ENCODE measurements at regions not wholly inside any gene's neighbourhood (a gene's known extent, or its start where the extent isn't known, plus 50 kb on each side); places are given as distances from the start of the nearest gene placed in this dataset.

DNA sequence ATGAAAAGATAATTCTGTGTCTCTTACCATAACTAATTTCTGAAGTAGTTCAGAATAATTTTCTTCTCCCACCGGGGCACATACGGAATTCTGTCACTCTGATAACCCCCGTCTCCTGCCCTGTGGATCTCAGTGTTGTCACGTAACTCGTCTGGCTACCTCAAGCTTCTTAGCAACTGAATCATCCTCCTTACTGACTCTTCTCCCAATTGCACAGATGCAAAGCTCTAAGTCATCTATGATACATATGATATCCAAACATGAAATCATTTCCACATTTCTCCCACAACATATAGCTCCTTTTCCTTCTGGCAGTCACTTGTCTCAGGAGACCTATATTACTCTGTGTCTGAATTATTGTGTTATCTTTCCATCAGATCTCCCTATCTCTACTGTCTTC, 1043.1 kb upstream of the TENM3 start:
- DNase-seq: no peak

DNA sequence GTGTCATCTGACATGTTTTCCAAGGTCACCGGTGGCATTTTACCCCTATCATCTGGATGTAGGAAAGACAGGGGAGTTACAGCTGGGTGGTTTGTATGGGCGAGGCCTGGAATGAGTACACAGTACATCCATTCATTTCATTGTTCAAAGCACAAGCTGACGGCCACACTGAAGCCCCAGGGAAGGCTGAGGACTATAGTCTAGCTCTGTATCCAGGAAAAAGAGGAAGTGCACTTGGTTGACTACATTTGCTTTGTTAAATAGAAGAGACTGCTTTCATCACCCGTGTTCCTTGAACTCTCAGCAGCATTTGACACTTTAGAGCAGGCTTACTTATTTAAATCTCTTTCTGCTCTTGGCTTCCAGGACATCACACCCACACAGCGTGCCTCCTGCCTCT, 1041.0 kb upstream of the TENM3 start:
- DNase-seq: no peak

DNA sequence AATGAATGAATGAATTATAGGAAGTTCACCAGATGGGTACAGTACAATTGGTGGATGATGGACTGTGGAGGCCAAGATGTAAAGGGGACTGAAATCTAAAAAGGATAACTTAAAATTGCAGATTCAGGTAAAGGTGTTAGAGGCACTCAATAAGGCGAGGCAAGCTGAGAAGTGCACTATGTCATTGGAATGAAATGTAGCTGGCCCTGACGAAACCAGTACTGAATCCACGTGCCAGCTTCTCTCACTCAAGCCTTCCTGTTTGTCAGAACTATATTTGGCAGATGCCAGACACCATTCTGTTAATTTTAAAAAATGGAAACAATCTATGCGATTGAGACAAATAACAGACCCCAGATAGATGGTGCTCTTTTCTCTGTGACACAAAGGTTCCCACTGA, 1039.1 kb upstream of the TENM3 start:
- no peak for DNase-seq

DNA sequence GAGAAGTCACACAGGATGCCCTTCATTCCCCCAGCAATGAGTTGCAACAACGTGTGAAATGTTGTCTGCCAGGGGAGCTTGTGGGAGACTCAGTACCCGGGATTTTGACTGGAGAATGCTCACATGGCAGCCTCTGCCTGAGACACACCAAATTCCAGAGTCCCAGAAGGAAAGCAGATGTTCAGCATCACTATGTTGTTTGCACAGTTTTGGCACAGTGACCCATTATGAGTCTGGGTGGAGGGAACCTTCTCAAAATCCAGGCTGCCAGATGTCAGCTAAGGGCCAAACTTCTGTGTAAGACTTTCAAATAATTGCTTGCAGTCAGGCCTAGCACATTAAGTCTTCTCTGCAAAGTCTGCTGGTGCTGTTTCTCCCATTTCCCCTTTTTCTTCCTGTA, 1029.7 kb upstream of the TENM3 start:
- DNase-seq: no peak

DNA sequence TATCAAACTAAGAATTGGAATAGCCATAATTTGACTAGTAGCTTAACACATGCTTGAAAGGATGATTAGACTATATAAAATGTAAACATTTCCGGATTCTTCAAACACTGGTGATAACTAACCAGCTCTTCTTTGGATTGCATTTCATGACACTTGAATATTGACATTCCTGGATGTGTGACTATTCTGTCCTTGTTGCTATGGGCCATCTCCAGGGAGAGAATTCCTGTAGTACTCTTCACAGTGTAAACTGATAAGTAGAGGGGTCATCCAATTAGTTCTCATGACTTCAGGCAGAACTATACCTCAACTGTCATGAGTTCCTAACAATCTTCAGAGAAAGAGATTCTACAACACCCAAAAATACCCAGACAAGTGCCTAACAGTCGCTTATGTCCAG, 1026.7 kb upstream of the TENM3 start:
- no peak for DNase-seq

DNA sequence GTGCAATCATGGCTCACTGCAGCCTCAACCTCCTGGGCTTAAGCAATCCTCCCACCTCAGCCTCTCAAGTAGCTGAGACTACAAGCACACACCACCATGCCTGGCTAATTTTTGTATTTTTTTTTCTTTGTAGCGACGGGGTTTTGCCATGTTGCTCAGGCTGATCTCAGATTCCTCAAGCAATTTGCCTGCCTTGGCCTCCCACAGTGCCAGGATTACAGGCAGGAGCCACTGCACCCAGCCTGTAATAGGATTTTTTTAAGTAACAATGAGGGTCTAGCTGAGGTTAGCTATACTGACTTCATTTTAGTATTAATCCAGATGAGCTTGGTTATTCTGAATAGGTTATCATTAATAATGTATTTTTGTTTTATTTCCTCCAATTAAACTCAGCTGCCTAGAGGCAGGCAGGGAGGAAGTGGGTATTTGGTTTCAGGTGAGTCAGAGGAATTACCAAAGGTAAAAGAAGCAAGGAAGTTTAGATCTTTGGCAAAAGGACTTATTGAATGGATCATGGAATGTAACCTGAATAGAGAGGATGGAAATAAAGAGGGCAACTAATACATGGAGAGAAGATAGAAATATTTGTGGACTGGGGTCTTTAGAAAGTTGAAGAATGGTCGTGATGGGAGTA, 1023.3 kb upstream of the TENM3 start:
- DNase-seq: no peak

DNA sequence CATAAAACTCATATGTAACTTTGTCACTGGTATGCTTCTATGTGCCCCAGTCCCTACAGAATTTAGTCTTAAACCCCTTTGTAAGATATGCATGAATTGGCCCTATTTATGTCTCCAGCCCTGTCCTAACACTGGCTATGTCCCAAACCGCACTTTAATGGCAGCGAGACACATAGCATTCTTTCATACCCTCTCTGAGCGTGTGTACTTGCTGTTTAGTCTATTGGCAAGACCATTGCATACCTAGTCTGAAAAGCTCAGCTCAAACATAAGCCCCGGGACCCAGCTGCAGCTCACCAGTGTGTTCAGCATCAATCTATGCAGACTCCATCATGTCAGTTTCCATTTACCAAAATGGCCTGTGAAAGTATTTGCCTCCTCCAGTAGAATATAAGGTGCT, 1018.4 kb upstream of the TENM3 start:
- DNase-seq: no peak

DNA sequence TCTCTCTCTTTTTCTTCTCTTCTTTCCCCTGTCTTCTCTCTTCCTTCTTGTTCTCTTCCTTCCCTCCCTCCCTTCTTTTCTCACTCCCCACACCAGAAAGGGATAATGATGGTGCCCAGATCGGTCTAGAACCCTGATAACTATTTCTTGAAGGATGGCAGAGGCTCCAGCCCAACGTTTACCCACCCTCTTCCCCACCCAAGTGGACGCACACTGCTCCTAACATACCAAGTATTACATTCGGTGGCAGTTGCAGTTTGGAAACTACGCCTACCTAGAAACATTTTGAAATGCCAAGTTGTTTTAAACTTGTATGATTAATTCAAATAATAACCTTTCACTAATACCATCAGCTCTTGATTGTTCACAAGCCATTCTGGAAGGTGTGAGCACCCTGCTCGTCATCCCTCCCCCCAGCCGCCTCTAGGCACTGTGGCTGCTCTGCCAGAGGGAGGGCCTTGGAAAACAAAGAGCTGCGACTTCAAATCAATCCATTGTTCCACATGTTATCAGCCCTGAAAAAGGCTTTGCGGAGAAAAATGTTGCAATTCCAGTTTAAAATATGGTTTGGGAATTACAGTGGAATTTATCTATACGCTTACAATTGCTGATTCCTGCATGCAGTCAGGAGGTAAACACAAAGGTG, 1017.5 kb upstream of the TENM3 start:
- no peak for DNase-seq

DNA sequence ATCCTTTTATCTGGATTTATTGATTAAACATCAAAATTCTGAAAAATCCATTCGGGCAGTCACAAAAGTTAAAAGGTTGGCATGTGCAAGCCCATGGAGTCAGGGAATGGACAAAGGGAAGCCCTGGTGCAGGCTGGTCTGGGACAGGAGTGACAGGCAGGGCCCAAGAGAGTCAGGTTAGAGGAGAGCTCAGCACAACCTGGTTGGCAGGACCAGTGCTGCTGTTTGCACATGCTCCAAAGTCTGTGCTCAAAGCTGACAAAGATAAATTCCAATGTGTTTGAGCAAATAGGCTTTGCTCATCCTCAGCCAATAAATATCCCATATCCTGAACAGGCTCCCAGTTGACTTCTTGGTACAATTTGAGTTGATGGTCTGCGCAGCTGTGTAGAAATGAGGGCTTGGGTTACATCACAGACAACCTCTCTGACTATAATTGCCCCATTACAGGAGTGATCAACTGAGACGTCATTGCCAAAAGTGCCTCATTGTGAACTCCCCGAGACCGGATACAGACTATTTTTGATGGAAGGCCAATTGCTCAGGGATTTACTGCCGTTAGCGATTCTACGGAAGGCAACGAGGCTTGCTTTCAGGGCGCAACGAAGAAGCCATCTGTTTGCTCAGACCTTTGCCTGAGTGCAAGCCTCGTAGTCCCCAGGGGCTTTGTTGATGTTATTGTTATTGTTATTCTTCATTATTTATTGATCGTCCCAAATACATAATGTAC, 1008.1 kb upstream of the TENM3 start:
- no peak for DNase-seq

DNA sequence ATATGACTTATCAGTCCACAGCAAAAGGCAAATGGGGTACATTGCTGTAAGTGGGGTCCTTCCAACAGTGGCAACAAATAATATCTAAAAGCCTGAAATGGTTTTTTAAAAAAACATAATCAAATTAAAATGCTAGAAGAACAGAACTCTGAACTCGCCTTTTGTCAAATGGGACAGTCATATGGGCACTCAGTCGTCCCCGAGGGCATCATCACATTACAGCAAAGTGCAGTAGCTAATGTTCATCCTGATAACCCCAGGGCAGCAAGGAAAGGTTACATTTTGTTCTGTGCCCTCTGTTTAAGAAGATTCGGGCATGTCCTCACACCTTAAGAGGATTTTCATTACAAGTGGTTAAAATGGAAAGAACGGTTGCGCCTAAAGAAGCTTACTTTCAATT, 997.9 kb upstream of the TENM3 start:
- DNase-seq: no peak

DNA sequence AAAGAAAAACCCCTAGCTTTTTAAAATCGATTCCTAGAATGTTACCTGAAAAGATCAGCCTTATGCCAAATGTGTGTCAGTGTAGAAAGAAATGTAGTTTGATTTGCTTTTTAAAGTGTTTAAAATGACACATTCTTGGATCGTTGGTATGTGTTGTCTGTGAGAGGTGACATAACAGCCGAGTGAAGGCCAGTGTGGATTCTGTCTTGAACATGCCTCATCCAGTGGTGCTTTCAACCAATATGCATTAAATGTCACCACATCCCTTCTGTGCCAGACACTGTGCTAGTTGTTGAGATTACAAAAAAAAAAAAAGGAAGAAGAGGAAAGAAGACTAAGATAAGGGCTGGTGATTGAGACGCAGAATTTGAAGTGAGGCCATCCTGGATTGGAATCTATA, 994.2 kb upstream of the TENM3 start:
- no peak for DNase-seq

DNA sequence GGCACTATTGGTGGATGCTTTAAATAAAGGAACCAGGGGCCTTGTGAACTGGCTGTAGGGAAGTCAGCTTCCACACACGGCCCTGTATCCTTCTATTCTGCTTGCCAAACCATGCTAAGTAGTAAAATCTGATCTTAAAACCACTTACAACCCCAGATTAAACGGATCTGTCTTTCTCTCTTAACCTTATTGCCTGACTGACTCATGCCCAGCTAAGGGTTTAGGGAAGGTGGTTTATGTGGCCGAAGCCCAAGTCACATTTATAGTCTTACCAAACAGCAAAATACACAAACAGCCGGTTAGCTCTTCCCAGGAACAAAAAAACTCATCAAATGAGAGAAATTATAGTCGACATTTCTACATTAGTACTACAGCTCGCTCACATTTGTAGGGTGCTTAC, 988.4 kb upstream of the TENM3 start:
- no peak for DNase-seq

DNA sequence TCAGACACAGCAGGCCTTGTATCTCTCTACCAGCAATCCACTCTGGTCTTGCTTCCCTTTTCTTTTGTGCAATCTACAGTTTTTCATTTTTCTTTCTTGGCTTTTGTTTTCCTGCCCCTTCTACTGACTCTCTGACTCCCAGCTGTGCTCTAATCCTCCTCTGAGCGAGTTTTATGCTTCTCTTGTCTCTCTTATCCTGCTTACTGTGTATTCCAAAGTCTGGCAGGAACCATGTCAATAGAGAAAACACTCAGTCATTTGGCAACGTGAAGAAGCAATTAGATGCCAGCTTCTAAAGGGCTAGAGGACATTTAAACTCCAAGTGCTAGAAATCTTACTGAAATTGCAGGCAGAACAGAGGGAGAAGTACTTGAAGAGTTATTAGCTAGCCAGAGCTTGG, 984.6 kb upstream of the TENM3 start:
- no peak for DNase-seq

DNA sequence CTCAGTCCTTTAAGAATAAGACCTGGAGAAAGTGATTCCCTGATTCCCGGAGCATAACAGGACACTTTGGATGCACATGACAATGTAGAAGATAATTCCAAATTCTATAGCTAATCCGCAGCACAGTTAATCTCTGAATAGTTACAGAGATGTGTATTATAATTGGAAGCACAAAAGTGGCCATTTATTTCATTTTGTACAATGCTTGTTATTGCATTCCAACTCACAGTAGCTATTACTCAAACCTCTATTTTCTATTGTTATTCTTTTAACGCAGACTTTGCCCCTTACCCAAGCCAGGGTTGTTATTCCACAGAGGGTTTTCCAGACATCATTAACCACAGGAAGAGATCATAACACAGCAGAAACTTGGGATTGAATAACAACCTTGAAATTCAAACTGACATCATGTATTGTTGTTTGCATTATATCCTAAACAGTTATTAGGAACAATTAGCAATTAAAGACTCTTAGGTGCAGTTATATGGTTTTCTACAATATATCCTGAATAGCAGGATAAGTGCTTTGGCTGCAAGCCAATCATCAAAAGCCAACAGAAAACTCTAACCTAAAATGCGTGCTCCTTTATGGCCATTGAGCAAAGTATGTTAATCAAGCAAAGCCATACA, 984.0 kb upstream of the TENM3 start:
- DNase-seq: no peak

DNA sequence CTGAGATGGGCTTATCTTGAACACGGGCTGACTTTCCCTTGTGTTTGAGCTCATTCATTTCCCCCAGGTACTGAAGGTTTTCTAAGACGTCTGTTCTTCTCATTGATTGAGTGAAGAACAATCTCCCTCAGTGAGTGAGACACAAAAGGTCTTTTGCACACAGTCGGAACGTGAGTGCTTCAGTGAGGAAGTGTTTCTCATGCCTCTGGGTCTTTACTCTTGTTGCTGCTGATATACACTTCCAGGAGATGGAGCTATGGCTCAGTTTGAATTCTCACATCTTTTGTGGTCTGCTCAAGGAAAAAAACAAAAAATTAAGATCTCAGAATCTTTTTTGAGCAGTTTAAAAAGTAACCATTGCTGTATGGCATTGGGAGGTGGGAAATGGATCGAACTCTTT, 981.9 kb upstream of the TENM3 start:
- no peak for DNase-seq

DNA sequence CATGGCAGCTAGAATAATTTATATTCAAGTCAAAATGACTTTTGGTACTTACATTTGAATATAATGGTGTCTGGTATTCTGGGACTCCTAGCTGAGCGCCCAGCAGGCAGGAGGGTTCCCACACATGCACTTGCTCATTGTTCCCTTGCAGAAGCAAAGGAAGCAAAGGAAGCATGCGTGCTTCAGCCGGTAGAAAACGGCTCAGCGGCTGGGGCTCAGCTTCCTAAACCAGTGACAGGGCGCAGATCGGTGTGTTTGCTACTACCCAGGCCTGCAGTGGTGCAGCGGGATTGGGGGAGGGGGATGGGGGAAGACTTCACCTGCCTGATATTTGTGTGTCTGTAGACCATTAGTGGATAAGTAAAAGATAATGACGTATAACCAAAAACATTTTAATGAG, 978.3 kb upstream of the TENM3 start:
- no peak for DNase-seq

DNA sequence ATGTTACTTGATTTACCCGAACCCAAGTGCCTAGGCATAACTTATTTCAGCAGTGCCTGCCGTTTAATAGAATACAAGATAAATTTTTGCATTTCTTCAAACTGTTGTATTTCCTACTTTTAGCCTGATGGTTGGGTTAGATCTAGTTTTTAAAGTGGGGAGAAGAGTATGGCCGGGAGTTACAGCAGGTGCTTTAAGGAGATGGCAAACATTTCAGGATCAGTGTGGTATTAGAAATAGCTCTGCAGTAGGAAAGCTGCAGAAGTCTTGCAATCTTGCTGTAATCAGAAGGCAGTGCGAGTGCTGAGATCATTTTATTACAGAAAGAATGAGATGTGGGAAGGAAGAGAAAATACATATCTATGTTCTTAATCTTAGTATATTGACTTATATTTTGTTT, 977.8 kb upstream of the TENM3 start:
- DNase-seq: no peak

DNA sequence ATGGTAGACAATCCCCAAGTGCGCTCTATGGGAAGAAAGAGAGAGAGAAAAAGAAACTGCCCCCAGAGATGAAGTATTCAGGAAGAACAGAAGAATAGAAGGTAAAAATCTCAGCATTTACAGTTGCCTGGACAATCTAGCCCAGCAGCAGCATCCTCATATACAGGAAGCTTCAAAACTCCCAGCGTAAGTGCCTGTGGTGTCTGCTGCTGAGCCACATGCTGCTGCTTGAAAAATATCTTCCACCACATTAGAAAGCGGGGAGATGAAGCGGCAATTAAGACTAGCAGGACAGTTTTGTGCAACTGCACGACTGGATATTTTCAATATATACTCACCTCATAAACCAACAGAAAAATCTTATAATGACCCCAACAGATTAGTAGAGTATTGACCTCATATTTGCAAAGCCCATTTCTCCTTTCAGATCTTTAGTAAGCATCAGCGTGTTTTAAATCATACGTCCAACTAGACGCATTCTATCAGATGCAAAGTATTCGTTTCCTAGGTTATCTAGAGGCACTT, 972.0 kb upstream of the TENM3 start:
- DNase-seq: no peak

DNA sequence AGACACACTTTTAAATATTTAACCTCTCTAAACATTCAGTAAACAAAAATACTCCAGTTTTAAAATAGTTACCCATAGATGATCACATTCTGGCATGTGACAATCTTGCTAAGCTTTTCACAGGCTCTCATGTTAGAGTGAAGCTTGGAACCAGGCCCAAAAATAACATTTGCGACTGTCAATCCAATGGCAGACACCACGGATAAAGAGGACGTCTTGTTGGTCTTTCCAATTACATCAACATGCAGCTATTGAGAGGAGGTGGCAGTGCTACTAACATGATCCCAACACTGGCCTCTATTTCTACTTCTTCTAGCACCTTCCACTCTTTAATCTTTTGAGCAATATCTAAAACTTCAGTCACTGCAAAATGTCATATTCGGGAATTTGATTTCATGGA, 970.8 kb upstream of the TENM3 start:
- DNase-seq: no peak

DNA sequence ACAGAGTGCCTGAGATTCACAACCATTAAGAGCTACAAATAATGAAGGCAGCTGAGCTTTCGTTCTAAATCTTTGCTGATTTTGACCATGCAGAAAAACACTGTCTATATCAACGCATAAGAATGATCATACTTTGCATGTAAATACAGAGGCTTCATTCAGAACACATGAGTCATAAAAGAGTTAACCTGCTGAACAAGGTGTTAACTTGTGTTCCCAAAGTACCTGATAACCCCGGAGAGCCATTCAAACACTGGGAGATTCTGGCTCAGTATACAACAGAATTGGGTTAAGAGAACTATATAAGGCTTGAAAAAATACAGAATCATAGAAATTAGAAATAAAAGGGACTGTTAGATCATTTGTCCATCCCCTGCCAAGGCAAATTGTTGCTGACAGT, 964.3 kb upstream of the TENM3 start:
- DNase-seq: no peak

DNA sequence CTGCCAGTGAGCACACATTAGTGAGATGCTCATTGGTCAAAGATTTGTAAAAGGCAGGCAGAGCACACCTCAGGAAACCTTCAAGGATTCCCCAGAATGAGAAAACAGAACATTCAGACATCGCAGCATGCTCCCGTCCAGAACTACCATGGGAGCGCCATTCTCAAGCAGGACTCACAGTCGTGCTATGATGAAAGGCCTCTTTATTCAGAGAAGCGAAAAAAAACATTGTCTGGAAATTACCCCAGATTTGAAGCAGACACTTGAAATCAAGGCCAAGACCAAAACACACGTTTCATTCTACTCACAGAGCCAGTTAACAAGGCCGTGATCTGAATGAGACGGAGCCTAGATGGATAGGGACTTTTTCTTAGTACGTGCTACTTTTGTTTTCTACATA, 961.8 kb upstream of the TENM3 start:
- no peak for DNase-seq

DNA sequence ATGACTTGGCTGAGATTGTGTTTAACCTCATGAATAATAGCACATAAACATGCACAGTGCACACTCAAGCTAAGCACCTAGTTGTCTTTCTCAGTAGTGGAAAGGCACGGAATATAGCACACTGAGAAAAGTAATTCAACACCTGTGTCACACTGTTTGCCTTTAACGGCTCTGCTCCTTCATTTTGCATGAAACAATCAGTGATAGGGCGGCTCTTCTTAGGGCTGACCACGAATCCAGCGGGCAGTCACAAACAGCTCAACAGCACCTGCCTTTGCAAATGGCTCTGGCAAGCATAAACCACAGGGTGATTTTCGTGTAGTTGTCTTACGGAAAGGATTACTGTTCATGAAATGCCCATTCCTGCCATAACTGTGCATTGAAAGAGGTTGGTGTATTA, 954.0 kb upstream of the TENM3 start:
- no peak for DNase-seq

DNA sequence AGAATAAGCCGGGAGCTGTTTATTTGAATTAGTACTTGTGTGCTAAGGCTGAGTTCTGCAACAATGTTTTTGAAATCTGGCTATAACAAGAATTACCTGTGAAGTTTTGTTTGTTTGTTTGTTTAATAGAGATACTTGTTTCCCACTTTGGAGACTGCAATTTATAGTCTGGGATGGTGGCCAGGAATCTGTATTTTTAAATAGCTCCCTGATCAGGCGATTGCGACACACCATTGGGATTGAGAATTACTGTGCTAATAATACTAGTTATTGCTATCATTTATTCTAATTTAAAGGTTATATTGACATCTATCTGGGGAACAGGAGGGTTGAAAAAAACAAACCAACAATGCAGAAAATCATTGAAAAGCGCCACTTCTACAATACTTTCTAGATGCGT, 951.6 kb upstream of the TENM3 start:
- DNase-seq: no peak

DNA sequence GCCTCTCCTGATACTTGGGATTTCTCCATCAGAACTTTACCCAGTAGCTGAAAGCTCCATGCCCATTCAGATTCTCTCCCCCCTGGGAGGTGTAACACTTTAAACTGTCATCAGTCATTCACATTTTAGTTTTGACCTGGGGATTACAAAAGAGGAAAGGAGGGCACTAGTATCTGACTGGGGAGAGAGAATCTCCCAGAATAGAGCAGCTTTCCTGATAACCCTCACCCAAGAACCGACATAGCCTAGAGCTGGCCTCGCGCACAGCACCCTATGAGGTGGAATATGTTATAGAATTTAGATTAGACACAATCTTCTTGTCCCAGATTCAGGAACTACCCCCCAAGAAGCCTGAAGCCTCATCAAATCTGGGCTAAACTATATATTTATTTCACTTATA, 950.2 kb upstream of the TENM3 start:
- no peak for DNase-seq

All from DMS 273 treated with DMSO at 0.1 percent for 48 hours (cell line).